HL-60 (cell line): ENCODE measurements at regions not wholly inside any gene's neighbourhood (a gene's known extent, or its start where the extent isn't known, plus 50 kb on each side); places are given as distances from the start of the nearest gene placed in this dataset.

Source experiments
- DNase-seq, 2 experiments: peaks; one replicate each; pipeline ENCODE4 v3.0.0-alpha.2; 2010 to 2020; ENCODE audit warnings: low read depth in 1 of 2, low spot score in 1 of 2
- H3K27ac ChIP-seq: fragments of 250-450 bp; sonication (Bioruptor Pico); replicated peaks from 2 replicates; pipeline ENCODE4 v1.5.1; 2020; ENCODE audit warnings: mild to moderate bottlenecking, moderate library complexity
- H3K27me3 ChIP-seq: fragments of 250-450 bp; sonication (Bioruptor Pico); 2 replicates; pipeline ENCODE4 v1.5.1; 2021; ENCODE audit warnings: mild to moderate bottlenecking, moderate library complexity; ENCODE audit not compliant: insufficient read depth, poor library complexity, severe bottlenecking
- H3K4me3 ChIP-seq: replicated peaks from 2 replicates; pipeline ENCODE4 v1.5.1; 2011; ENCODE audit warnings: mild to moderate bottlenecking, control low read depth, low read length; ENCODE audit not compliant: insufficient read depth
- CTCF ChIP-seq: IDR thresholded peaks from one replicate; pipeline ENCODE4 v1.5.1; 2011; ENCODE audit warnings: low read length, control low read depth, inconsistent platforms; ENCODE audit not compliant: insufficient read depth
- GABPA ChIP-seq: IDR thresholded peaks from 2 replicates; pipeline ENCODE4 v1.6.1; 2012; ENCODE audit warnings: low read depth
- POLR2AphosphoS5 ChIP-seq: IDR thresholded peaks from 2 replicates; pipeline ENCODE4 v1.6.1; 2012; ENCODE audit warnings: low read depth
- REST ChIP-seq: IDR thresholded peaks from 2 replicates; pipeline ENCODE4 v1.6.1; 2012; ENCODE audit warnings: low read depth; ENCODE audit not compliant: insufficient replicate concordance
- SPI1 ChIP-seq: IDR thresholded peaks from 2 replicates; pipeline ENCODE4 v1.6.1; 2012; ENCODE audit warnings: low read depth, mild to moderate bottlenecking, borderline replicate concordance

DNA sequence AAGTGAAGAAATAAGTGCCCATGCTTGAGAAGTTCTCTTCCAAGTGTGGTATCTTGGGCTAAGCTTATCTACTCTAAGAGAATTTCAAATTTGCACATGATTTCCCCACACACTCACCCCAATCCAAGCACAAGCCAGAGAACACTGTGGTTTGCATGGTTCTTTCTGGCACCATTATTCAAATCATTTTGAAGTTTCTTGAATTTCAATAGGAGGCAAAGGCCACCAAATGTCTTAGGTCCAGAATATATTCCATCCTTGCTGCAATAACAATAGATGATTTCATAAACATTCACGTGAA is 359.7 kb downstream of the IRS2 start:
- H3K4me3 ChIP-seq, result no peak overlapping the region
- no peaks in the 10 kb centered on the region for H3K27me3 ChIP-seq
- H3K27ac ChIP-seq, result no peak overlapping the region
- no peak for TF ChIP-seq SPI1
- no peak for TF ChIP-seq POLR2AphosphoS5
- DNase-seq, result no peak

DNA sequence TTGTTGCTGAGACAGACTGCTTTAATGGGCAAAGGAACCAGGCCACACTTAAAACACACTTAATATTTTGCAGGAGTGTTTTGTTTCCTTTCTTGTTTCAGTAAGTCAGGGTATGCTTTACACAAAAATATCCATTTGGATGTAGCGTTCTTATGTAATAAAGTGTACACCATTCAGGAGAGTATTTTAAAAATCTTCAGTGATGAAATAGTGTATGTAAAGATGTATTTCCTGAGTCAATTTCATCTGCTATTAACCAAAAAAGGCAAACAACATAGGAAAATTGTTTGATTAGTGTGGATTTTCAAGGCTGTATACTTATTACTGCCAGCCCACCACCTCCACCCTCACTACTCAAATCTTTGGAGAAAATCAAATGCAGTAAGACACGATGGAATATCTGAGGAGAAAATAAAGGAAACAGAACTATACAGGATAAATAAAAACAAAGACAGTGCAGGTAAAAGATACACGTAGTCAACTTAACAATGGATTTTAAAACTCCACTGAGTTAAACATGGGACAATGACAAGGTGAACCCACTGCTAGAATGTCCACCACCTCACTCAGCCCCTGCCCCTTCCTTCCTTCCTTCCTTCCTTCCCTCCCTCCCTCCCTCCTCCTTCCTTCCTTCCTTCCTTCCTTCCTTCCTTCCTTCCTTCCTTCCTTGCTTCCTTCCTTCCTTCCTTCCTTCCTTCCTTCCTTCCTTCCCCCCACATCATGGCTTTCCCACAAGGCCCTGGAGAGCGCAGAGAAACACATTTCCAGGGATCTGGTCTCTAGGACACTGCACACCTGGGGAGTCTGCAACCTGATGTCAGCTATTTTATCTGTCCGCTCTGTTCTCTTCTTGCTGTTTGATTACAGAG is 360.3 kb downstream of the IRS2 start:
- Histone ChIP-seq H3K27me3 (no peaks in the 10 kb centered on the region), H3K27ac (no peak overlapping the region), H3K4me3 (no peak overlapping the region)
- TF ChIP-seq POLR2AphosphoS5 (no peak), REST (no peak), CTCF (no peak), SPI1 (no peak), GABPA (no peak)
- DNase-seq, result no peak

GRCh38 chr13:109422161-109422560 is 364.2 kb downstream of the IRS2 start:
- peak; percentile 59; the same call in 1 of the 2 replicates for TF ChIP-seq POLR2AphosphoS5
- peak; percentile 29; the same call in 1 of the 2 replicates for TF ChIP-seq GABPA
- TF ChIP-seq SPI1, result peak; percentile 33; the same call in 1 of the 2 replicates
- TF ChIP-seq REST, result no peak
- TF ChIP-seq CTCF, result no peak
- peak; percentile 34 to 98 for DNase-seq
- Histone ChIP-seq H3K27ac (peak overlapping the region; percentile 73), H3K4me3 (no peak overlapping the region), H3K27me3 (no peaks in the 10 kb centered on the region)

- H3K27ac ChIP-seq, result no peak overlapping the region
- DNase-seq, result no peak
- H3K27me3 ChIP-seq, result no peaks in the 10 kb centered on the region
- TF ChIP-seq REST (no peak), SPI1 (no peak), CTCF (no peak), POLR2AphosphoS5 (no peak), GABPA (no peak)
- H3K4me3 ChIP-seq, result no peak overlapping the region
Measured at GRCh38 chr13:109419896-109420295, 366.5 kb downstream of the IRS2 start.
